HG02943 (cell line): ENCODE measurements at regions not wholly inside any gene's neighbourhood (a gene's known extent, or its start where the extent isn't known, plus 50 kb on each side); places are given as distances from the start of the nearest gene placed in this dataset.
A peak's percentile ranks its signal among the peaks of the same experiment; 100 is the strongest.

Experiments
- ATAC-seq: cut with Tn5 transposase; IDR thresholded peaks from one replicate; pipeline ENCODE4 v1.9.1; 2021; ENCODE audit warnings: mild to moderate bottlenecking, low read depth, moderate library complexity; ENCODE audit not compliant: unreplicated experiment

DNA sequence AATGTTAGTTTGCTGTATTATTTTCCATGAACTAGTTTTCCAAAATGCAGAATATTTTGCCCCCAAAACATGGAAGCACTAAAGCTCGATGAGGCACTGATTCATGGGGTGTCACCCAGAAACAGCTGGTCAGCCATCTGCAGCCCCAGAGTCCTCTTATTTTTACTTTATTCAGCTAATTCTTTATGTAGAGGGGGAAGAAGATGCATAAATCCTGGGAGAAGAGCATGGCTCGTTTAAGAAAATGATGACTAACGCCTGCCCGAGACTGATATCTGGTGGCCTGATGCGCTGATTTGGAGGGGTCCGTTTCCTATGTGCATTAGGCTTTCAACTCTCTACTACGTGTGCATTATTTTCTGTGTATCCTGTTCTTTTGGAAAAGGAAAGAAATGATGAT lies 390.3 kb upstream of the MEF2C start:
- no peak for ATAC-seq

- ATAC-seq: no peak
Measured at GRCh38 chr5:89270901-89271300, 387.9 kb upstream of the MEF2C start.

- ATAC-seq: no peak
Measured at GRCh38 chr5:89269721-89270120, 386.7 kb upstream of the MEF2C start.

DNA sequence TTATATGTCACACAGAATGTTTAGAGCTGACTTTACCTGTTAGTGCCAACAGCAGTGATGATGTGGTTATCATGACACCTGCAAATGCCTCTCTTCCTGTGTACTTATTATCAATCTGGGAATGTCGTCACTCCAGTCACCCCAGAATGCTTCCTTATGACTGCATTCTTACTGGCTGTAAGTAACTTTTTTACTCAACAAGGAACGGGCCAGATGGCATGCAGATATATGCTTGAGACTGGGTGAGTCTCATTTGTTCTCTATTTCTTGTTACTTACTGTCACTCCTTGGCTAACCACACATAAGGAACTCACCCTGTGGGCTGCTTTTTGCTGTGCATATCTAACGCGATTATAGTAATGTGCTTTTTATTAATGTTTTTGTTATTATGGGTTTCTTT lies 385.5 kb upstream of the MEF2C start:
- ATAC-seq: no peak

DNA sequence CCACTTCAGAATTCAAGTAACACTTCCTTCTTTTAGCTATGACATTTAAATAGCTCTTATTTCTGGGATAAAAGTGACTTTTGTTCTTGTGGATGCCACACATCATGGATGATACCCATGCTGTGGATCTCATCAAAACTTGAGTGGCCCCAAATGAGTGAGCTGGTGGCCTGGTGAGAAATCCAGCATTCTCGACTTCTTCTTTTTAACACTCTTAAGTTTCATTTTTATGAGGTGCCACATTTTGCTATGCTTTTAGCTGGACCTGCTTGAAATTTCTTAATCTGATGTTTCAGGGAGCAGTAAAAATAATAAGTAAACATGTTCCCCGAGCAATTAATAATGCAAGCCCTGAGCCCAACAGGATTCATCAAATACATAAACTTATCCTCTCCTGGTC lies 384.8 kb upstream of the MEF2C start:
- no peak for ATAC-seq

- ATAC-seq: no peak
Measured at GRCh38 chr5:89265511-89266179, 382.7 kb upstream of the MEF2C start.

DNA sequence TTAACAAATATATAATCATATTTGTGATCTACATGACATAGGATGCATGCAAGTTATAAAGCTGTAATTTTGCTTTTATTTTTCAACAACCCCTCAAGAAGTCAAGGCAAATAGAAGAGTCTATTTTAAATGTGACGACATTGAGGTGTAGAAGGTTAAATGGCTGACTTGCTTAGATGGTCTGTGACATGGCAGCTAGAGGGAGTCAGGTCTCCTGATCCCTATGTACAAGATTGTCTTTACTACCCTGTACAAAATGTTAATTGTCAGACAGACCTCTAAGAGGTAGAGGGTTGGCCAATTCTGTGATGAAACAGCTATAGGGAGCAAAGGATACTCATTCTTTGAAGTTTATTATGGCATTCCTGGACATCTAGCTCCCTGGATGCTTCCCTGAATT lies 380.9 kb upstream of the MEF2C start:
- no peak for ATAC-seq

DNA sequence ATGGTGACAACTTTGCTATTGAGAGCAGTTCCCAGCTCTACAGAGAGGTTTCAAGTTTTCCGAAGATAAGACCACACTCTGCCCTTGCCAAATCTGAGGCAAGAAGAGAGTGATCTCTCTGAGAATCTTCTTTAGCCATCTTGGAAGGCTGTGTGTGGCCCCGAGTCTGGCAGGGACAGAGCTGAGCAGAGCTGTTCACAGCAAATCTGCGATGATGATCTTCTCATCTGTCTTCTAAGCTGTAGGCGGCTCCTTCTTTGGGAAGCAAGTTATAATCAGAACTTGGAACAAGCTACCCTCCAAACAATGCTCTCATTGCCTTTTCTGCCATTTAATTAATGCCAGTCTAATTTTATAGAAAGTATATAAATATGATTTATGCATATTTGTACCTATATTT lies 379.0 kb upstream of the MEF2C start:
- no peak for ATAC-seq

DNA sequence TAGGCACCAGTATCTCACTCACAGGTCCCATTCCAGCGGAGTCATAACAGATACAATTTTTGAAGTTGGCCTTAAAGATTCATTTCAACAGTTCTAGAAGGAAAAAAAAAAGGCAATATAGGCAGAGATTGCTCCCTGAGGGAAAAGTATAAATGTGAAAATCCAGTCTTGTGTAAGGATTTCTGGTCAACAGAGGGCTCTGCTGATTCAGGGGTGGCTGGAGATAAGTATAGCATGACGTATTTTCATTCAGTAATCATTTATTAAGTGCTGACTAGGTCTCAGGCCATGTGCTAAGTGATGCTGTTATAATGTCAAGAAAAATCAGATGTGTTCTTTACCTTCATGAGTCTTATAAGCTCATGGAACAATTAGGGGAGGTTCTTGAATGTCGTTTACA lies 377.3 kb upstream of the MEF2C start:
- ATAC-seq: no peak

DNA sequence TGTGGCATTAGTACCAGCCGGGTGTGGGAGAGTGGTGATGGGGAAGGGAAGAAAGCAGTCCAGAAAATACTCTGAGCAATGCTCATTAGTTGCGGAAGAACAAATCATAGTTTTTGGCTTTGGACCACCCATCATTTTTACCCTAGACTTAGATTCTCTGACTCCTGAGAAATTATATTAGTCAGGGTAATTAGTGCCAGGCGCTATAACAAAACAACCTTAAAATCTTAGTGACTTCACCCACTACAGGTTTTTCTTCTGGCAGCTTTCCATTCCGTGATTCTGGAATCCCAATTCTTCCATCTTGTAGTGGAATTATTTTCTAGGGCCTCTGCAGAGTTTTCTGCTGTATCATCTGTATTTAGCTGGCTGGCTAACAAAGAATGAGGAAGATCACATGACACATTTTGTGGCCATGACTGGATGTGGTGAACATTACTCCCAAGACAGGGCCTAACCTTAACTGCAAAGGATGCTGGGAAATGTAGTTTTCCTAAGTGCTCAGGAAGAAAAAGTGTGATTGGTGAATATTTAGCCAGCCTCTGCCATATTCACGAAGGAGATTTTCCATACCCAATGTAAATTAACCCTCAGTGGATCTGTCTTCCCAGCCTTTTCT lies 373.0 kb upstream of the MEF2C start:
- ATAC-seq: no peak

- ATAC-seq: no peak
Measured at GRCh38 chr5:89253666-89254352, 370.8 kb upstream of the MEF2C start.

- ATAC-seq: no peak
Measured at GRCh38 chr5:89246864-89247263, 363.9 kb upstream of the MEF2C start.

DNA sequence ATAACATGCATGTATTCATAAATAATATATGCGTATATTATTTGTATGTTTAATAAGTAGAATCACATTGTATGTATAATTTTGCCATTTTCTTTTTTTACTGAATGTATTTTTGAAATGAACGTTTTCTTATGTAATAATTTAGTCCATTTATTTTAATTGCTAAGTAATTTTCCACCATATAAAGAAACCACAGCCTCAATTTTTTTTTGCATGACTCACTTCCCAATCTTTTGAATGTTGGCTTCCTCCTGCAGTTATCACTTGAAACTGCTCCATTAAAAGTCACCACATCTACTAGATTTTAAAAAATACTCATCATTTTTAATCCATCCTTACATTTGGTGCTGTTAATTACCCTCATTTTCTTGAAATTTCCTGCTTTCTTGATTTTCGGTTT lies 363.3 kb upstream of the MEF2C start:
- ATAC-seq: no peak

DNA sequence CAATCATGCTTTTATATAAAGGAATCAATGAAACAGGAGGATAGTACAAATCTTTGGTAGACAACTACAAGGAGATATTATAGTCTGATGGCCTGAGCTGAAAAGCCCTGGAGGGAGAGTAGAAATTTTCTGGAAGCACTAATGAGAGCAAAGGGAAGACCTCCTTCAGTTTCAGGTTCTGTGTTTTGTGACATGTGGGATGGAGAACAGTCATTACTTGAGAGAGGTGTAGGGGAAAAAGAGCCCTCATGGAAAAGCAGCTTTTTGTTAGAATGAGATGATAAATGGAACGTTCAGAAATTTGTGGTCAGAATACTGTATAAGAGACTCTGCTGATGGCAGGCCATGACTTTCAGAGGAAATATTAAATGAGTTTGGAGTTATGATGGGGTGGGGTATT lies 360.6 kb upstream of the MEF2C start:
- no peak for ATAC-seq

GRCh38 chr5:89241186-89241585 lies 358.2 kb upstream of the MEF2C start:
- ATAC-seq: no peak

DNA sequence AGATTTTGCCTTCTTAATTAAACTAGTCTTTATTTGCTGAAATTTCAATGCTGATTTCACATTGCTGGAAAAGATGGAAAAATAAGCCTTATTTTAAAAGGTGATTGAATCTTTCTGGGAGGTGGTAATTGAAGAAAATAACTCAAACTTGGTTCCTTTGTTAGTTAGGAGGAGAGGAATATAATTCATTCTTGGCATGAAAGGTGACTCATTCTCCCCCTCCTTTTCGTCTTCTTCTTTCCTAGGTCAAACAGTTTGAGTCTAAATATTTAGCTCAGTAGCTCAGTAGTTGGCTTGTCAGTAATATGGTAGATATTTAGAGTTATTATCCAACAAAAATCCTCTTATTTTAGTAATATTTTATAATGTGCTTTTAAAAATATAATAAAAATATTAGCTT lies 353.9 kb upstream of the MEF2C start:
- ATAC-seq: no peak

DNA sequence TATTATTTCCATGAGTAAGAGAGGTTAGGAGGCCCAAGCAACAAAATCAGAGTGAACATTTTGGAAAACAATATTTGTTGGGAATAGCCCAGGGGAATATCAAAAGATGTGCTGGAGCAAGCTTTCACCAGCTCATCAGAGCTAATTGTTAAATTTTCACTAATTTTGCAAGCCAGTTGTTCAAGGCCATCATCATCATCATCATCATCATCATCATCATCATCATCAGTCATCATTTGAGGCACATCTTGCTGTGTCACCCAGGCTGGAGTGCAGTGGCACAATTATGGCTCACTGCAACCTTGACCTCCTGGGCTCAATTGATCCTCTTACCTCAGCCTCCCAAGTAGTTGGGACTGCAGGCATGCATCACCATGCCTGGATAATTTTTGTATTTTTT lies 350.5 kb upstream of the MEF2C start:
- no peak for ATAC-seq

DNA sequence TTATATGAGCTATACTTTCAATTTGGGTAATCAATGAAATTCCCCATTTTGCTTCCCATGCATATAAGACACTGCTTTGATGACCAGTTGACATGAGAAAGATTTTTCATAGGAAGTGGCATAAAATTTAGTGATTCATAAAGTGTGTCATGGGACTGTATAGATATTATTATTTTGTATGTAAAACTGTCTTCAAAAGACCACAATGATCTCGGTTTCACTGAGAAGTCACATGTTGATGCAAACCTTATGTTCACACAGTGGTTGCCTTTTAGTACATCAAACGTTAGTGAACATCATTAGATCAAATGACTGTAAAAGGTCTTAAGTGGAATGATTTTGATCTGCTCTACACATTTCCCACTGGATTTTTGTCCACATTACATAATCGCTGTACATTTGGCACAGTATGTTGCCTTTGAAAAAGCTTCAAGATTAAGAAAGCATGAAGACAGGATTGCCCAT lies 349.2 kb upstream of the MEF2C start:
- peak; percentile 97 for ATAC-seq

DNA sequence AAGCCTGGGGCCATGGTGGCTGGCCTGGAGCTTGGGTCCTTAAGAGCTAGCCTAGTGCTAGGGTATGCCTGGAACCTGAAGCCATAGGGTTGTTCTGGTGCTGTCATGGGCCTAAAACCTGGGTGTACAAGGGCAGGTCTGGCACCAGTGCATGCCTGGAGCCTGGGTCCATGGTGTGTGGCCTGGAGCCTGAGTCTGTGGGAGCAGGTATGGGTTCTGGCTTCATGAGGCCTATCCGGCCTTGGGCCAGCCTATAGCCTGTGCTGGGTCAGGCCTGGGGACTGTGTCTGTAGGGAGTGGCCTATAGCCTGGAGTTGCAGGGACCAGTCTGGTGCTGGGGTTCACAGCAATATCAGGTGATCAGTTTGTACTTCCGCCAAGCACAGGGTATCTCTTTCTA lies 347.2 kb upstream of the MEF2C start:
- ATAC-seq: no peak

DNA sequence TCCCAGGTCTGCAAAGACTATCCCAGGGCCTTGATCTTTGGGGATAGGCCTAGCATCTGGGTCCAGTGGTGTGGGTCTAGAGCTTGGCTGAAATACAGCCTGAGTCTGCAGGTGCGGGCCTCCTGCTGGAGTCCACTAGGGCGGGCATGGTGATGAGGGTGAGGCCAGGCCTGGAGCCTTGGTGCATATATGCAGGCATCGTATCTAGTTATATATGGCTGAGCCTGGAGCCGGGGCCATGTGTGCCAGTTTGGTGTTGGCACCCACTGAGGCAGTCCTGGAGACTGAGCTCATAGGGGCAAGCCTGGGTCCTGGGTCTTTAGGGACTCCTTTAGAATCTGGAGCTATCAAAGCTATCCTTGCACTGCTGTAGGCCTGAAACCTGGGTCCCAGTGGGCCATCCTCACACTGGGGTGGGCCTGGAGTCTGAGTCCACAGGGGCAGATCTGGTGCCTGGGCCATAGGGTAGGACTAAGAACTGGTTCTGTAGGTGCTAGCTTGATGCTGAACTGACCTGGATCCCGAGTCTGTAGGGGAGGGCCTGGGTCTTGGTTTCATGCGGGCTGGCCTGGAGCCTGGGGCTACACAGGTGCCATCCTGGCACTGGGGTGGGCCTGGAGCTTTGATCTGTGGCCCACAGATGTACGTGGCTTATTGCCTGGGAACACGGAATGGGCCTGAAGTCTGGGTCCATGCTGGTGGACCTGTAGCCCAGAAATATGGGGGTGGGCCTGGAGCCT lies 346.5 kb upstream of the MEF2C start:
- no peak for ATAC-seq

DNA sequence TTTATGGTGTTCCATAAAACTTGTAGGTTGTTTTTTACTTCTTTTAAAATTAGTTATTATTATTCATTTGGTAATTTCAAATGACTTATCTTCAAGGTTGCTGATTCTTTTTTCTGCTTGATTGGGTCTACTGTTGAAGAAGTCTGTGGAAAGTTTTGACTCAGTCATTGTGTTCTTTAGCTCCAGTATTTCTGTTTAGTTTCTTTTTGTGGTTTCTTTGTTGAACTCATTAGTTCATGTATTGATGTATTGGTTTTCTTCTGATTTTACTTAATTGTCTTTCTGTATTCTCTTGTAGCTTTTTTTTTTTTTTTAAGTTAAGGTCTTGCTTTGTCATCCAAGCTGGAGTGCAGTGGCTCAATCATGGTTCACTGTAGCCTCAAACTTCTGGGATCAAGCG lies 345.4 kb upstream of the MEF2C start:
- ATAC-seq: no peak
